GM18517 (cell line): ENCODE measurements at regions not wholly inside any gene's neighbourhood (a gene's known extent, or its start where the extent isn't known, plus 50 kb on each side); places are given as distances from the start of the nearest gene placed in this dataset.
"Not testable (repeated sequence)": the region's sequence is repeated elsewhere in the genome, so short reads cannot be mapped to it uniquely, and the experiment has no call there.

ENCODE experiments used
- ATAC-seq: cut with Tn5 transposase; IDR thresholded peaks from one replicate; pipeline ENCODE4 v1.9.1; 2021; ENCODE audit warnings: mild to moderate bottlenecking, moderate library complexity; ENCODE audit not compliant: unreplicated experiment

DNA sequence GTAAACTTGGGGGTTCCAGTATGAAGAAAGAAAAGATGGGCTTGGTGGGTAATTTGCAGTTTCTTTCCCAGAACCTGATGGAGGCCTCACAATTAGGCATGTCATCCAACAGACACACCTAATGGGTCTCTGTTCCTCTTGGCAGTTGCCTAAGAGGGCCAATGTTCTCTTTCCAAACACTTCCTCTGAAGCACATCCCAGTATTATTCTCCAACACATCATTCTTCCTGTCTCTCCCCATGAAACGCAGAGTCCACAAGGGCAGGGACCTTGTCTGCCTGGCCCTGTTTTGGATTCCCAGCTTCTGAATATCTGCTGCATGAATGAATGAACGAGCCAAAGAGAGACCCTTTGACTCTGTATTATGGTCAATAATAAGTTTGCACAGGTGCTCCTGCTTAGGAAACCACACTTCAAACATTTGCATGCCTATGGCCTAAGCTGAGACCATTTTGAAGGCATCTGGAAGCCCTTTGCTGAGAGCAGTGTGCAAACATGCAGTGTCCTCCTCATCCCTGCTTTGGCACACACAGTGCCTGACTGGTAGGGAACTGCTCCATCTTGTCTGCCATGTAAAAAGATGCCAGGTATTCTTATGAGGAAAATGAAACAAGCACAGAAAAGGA is 100.9 kb upstream of the CHST15 start:
- ATAC-seq, result no peak

DNA sequence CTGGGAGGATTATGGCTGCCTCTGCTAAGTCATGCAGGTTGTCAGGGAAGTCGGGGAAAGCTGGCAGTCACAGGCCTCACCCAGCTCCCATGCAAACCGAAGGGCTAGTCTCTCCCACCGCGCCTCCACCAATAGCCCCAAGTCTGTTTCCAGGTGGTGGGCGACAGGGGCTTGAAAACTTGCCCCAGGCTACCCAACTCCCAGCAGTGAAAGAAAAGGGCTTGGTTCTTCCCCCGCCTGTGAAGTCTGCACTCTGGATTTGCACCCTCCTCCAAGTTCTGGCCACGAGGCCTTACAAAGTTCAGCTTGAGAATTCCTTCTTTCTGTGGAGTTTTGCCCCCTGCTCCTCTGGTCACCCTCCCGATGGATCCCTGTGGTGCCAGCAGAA is 99.9 kb upstream of the CHST15 start:
- no peak for ATAC-seq

GRCh38 chr10:124192664-124193308 is 99.4 kb upstream of the CHST15 start:
- not testable (repeated sequence) for ATAC-seq

GRCh38 chr10:124190476-124190875 is 97.1 kb upstream of the CHST15 start:
- ATAC-seq, result not testable (repeated sequence)

GRCh38 chr10:124186956-124187355 is 93.6 kb upstream of the CHST15 start:
- no peak for ATAC-seq

DNA sequence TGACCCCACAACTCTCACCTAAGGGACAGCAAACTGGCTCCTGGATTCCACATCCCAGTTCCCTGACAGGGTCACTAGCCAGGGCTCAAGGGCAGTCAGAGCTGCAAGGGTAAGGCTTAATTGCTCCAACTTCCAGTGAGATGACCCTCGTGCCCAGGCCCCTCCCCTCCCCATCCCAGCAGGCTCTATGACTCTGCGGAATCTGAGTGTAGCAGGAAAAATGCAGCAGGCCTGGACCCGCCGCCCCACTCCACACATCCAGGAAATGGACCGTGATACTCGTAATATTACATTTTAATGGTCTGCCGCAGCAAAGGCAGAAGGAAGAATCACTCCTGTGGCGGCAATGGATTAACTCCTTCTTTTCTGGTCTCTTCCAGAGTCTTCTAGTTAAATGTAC is 91.7 kb upstream of the CHST15 start:
- no peak for ATAC-seq

DNA sequence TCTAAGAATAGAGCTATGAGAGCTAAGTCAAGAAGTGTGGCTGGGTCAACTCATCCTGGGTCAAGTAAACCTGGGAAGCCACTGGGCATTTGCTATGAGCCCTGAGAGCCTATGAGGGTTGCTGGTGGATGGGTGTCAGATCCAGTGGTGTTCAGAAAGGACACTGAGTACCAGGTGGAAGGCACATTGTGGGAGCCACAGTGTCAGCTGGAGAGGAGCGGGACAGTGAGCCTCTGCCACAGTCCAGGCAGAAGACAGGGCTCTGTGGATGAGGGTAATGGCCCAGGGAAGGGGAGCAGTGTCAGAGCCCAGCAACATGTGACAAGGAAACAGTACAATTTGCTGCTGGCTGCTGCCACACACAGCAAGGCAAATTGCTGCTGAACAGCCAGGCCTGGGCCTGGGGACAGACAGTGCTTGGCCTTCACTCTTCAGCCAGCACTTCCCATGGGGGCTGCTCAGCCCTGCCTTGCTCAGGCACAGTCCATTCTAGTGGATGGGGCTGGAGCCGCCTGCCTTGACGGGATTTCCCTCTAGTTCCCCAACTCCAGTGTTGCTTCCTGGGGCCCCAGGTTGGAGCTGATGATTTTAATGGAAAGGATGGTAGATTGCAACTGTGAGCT is 90.9 kb upstream of the CHST15 start:
- ATAC-seq, result no peak

GRCh38 chr10:124183617-124184016 is 90.2 kb upstream of the CHST15 start:
- ATAC-seq, result no peak

DNA sequence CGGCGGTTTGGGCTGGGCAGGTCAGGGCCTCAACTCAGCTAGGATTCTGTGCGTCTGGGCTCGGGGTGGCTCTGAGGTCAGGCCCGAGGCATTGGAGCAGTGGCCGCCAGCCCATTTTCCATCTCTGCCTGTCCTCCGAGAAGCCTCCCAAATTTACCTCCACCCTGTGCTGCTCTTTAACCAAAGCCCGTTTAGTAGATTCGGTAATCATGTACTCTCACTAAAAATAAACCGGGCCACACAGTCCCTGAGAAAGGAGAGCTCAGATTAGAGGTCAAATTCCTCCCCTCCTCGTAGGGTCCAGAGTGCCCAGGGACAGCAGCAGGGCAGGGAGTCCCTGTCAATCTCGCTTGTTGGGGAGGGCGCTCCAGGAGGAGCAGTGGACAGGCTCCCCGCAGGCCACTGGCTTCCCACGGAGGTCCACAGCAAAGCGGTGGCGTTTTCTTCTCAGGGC is 88.7 kb upstream of the CHST15 start:
- no peak for ATAC-seq

DNA sequence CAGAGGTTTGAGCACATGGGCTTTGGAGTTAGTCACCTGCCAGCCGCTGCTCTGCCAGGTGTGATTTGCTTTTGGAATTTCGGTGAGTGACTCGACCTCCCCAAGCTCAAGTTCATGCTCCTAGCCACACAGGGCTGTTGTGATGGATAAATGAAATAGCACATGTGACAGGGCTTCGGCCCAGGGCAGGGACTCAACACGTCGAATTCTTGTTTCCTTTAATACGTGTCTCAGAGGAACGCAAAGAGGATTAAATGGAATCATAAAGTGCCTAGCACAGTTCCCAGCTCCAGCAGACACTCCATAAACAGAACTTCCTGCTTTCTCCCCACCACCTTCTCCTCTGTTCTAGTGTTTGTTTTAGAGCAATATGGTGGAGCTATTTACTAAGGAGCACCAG is 88.3 kb upstream of the CHST15 start:
- ATAC-seq, result no peak

DNA sequence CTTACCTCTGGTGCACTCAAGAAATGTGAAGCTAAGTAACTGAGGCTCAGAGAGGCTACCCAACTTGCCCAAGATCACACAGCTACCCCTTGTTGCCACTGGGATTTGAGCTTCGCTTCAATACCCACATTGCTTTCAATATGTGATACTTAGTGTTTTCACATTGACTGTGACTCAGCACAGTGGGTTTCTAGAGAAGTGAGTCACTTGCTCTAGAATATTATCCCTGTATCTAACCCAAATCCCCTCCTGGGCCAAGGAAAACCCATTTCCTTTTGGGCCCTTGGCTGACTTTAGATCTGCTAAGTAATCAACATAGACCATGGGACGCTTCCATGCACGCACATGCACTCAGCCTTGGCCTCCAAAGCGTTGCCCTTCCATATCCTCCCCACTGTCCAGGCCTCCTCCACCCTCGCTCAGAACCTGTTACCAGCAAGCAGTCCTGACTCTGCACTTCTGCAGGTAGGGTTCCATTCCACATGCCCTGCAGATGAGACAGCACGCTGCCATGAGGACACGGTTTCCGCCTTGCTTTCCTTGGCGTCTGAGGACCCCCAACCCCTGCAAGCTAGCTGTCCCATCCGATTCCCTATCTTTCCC is 87.7 kb upstream of the CHST15 start:
- no peak for ATAC-seq

DNA sequence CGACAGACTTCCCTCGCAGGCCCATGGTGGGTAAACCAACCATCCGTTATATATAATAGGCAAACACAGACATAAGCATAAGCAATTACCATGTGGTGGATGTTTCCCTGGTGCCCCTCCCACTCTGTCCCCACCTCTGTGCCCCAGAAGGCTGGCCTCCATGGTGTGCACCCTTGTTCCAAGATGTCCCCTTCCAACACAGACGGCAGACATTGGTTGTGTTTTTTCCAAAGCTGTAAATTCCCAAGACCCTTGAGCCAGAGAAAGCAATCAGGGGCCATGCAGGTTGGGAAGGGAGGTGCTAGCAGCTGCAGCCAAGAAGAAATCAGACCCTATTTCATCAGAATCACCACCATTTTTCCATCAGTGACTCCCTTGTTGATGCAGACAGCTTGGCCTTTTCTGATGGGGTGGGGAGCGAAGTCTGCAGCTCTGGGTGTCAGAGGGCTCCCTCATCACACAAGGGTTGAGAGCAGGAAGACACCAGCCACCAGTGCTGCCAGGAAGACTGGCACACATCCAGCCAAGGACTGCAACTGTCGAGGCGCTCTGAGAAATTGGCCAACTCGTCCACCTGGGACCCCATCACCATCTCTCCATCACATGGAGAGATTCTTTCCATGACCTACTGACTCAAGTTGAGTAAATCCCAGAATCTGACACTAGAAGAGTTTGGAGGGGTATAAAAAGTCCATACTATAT is 86.8 kb upstream of the CHST15 start:
- no peak for ATAC-seq

- ATAC-seq, result no peak
Observed at GRCh38 chr10:124179308-124180043, 86.1 kb upstream of the CHST15 start.

DNA sequence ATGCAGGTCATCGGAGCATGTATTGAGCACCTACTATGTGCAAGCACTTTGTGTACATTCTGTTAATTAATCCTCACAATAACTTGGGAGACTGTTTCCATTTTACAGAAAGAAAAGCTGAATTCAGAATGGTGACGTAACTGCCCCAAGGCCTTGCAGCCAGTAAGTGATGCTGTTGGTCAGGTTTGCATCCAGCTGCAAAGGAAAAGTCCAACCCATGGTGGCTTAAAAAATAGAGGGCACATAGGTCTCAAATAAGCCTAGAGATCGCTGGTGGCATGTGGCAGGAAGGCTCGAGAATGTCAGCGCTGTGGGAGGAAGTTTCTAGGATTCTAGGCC is 83.8 kb upstream of the CHST15 start:
- ATAC-seq, result no peak

DNA sequence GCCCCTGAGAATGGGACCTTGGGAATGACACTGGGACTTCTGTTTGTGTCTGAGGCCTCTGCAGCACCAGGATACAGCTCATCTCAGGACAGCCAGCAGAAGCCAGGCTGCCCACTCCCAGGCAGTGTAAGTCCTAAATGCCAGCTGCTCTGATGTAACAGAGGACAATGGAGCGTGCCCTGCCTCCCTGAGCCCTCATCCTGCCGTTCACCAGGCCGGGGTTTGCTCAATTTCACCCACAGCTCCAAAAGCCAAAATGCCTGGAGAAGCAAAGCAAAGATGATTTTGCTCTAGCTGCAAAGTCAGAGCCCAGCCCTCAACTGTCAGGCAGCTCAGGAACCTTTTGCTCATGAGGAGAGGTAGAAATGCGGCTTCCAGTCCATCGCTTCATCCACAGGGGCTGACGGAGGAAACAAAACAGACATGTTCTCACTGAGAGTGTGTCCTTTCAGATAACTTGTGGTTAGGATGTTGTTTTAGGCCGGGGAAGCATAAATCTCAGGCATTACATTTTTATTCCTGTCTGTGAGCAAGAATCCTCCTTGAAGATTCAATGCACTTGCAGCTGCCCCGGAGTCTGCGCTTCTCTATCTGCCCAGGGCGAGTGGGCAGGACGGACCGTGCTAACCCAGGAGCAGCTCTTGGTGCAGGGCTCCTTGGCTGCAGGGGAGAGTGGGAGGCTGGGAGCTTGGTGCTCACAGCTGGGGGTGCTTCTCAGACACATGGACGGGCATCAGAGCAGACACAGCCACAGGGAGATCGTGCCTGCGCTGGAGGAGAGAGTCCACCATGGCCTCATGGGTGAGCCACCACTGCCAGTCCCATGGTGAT is 83.2 kb upstream of the CHST15 start:
- ATAC-seq, result no peak

GRCh38 chr10:124175701-124176348 is 82.4 kb upstream of the CHST15 start:
- ATAC-seq, result no peak

DNA sequence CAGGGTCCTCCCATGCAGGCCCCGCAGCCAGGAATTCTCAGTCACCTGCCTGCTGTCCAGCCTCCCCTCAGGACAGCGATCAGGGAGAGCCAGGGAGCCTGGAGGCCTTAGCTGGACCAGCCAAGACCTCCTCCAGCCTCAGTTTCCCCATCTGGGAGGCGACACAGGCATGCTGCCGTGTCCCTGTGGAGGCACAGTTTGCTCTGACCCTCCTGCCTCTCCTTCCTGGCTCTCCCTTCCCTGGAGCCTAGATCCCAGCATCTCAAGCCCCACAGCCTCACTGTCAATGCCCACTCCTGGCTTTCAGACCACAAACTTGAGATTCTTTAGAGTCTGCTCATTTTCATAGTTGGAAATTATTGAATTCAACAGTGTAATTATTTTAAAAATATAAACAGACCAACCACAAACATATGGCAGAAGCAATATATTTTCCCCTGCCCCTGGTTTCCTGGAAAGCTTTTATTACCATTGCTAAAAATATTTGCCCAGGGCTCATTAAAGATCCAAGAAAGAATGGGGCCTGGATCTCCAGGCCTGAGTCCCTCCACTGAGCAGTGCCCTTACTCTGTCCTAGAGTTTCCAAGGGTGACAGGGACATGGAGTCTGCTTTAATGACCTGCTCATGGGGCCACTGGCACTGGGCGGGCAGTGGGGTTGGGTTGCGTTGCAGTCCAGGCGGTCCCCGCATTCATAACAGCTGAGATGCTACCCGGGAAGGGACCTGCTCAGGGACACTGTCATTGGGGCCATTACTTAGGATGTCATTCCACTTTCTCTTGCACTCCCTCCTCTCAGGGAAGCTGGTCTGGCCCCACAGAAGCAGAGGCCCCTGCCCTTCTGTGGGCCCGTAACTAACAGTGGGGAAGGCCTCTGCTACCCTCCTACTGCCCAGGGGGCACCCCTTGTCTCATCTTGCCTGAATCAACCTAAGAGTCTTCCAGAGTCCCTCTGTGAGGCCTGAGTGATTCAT is 81.6 kb upstream of the CHST15 start:
- ATAC-seq, result no peak

GRCh38 chr10:124174071-124174566 is 80.7 kb upstream of the CHST15 start:
- no peak for ATAC-seq
